Frontal cortex (tissue), 3 donors: ENCODE measurements at regions not wholly inside any gene's neighbourhood (a gene's known extent, or its start where the extent isn't known, plus 50 kb on each side); places are given as distances from the start of the nearest gene placed in this dataset.
"Not testable (repeated sequence)": the region's sequence is repeated elsewhere in the genome, so short reads cannot be mapped to it uniquely, and the experiment has no call there.

Source experiments
- DNase-seq, 2 donors: peaks; one replicate each; pipeline ENCODE4 v3.0.0; 2012; ENCODE audit warnings: low spot score in 2 of 2
- FAIRE-seq: peaks from 2 replicates; lab custom pipeline; 2012; peaks lifted over from hg19 to GRCh38; lab: Jason Lieb, UNC
- donor health status: control.
- donor health status: control.
- donor health status: control.

DNA sequence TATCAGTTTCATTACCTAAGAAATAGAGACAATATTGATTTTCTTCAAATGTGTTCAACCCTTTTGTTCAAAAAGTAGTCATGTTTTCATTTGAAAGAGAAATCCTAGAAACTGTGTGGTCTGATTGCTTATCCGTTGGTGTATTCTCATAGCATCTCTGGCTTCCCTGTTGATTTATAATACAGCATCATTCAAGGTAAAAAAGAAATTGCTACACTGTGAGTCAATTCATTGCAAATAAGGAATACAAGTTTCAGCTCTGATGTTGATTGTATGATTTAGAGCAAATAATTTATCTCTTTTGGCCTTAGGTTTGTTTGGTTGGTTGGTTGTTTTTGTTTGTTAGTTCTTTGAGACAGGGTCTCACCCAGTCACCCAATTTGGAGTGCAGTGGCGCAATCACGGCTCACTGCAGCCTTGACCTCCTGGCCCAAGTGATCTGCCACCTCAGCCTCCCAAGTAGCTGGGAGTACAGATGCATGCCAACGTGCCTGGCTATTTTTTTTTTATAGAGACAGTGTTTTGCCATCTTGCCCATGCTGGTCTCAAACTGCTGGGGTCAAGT, 185.5 kb upstream of the TNFAIP3 start:
- DNase-seq (no peak), FAIRE-seq (no peak)

DNA sequence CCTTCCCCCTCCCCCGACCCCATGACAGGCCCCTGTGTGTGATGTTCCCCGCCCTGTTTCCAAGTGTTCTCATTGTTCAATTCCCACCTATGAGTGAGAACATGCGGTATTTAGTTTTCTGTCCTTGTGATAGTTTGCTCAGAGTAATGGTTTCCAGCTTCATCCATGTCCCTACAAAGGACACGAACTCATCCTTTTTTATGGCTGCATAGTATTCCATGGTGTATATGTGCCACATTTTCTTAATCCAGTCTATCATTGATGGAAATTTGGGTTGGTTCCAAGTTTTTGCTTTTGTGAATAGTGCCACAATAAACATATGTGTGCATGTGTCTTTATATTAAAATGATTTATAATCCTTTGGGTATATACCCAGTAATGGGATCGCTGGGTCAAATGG, 184.4 kb upstream of the TNFAIP3 start:
- not testable (repeated sequence) for DNase-seq, FAIRE-seq

DNA sequence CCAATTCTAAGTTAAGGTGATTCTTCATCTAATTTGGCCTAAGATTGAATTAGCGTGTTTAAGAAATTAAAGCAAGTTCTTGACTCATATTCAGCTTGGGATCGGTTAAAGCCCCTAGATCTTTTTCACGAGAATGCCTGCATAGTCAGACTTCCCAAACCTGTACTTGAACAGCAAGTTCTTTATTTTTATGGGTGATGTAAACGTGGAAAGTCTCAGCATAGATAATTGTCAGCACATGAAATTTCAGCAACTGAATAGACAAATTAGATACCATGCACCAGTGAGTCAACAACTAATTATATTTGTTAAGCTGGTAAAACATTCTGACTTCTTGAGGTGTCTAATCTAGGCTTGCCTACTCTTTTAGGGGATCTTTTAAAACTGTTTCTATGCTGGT, 183.1 kb upstream of the TNFAIP3 start:
- FAIRE-seq = no peak

DNA sequence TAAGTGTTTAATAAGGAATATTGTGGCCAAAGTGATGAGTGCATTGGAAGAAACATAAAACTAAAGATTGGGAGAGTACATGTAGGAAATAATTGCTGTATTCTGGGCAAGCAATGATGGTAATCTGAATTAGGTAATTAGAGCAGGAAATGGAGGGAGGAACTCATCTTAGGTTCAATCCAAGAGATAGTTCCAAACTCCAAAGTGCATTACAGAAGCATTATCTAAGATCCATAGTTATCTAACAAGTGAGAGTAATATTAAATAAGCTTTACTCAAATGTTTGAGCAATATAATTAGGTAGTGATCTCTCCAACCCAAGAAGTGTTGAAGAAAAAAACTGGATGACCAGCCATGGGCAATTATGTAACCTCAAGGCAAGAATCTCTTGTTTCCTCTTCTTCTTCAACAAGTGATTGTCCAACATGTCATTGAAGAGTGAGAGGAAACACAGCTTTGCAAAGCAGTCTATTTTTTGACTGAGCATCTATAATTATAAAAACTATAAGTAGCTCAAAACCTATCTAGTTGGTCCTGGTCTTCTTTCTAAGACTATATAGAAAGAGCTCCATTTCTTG, 181.2 kb upstream of the TNFAIP3 start:
- FAIRE-seq (no peak), DNase-seq (no peak)

More for the DNA sequence above, 183.1 kb upstream of the TNFAIP3 start:
- DNase-seq = no peak

DNA sequence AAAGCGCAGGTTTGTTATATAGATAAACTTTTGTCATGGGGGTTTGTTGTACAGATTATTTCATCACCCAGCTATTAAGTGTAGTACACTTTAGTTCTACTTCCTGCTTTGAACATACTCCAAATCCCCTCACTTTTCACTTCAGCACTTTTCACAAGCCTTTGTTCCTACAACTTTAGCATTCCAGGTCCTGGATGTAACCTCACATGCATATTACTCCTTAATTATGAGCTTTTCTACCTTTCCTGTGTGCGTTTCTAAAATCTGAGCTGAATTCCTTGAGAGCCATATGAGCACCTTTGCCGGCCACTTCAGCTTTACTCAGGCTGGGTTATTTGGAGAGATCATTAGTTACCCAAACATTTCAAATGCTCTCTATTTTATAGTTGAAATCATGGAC, 179.2 kb upstream of the TNFAIP3 start:
- no peak for FAIRE-seq

DNA sequence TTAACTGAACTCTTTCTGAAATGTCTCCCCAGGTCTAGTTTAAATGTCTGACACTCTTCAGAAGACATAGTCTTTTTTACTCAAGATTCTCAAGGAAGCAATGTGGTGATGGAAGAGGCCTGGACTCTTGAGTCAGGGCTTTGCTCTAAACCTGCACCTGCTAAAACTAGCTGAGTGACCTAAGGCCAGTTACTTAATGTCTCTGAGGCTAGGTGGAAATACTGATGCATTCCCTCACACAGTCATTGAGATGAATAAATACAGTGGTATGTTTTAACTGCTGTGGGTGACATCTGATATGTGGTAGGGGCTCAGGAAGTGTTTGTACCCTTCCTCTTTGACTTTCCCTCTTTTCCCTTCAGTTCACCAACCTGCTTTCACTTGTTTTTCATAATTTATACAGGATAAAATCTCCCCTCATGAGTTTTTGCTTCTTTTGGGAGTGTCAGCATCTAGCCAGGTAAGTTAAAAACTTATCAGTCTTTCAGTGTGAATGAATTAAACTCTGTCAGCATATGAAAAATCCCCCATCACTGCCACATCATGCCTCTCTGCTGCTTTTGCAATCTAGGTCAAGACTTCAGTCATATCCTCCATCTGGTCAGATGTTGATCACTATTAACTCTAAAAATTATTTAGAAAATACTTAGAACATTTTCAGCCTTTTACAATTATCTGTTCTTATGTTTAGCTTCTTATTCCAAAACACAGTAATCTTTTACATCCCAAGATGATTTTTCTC, 178.7 kb upstream of the TNFAIP3 start:
- DNase-seq (no peak), FAIRE-seq (no peak)

More for the DNA sequence above, 179.2 kb upstream of the TNFAIP3 start:
- no peak for DNase-seq

DNA sequence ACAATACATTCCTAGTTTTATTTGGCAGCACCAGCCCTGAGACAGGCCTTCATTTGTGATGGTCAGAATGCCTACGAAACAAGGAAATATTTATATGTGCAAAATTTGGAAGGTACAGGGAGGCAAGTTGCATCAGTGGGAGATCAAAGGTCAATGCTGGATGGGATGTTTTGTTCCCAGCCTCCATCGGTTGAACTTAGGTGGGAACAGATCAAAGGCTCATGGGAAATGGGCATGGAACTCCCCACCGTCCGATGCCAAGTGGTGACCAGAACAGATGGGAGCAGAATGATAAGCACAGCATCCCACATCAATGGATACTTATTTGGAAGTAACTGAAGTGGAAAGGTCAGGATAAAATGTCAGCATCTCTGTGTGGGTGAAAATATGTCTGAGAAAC, 177.7 kb upstream of the TNFAIP3 start:
- no peak for FAIRE-seq
- DNase-seq = no peak

DNA sequence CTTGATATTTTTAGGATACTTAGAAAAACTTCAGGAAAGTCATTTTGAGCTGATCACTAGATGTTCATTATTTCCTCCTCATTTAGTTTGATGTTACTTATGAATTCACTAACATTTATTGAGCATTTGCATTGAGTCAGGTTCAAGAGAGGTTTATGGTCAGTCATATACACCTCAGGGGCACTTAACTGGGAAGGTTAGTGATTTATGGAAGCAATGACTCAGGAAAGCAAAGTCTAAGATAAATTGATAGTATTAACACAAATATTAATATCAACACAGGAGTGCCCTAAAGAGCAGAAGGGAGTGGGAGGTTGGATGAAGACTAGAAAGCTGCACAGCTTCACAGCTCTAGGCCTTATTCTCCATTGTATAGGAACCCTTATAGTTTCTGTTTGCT, 177.0 kb upstream of the TNFAIP3 start:
- no peak for FAIRE-seq

GRCh38 chr6:137690721-137691120, 176.3 kb upstream of the TNFAIP3 start:
- FAIRE-seq (no peak), DNase-seq (no peak)

More for the DNA sequence above, 177.0 kb upstream of the TNFAIP3 start:
- no peak for DNase-seq

DNA sequence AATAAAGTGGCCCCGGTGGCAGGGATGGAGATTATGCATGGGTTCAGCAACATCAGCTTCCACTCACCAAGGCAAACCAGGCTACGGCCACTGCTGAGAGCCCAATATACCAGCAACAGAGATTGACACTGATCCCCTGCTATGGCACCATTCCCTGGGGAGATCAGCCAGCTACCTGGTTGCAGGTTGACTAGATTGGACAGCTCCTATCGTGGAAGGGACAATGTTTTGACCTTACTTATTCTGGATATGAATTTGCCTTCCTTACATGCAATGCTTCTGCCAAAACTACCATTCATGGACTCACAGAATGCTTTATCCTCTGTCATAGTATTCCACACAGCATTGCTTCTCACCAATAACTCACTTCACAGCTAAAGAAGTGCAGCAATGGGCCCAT, 174.8 kb upstream of the TNFAIP3 start:
- FAIRE-seq (no peak), DNase-seq (no peak)

GRCh38 chr6:137692806-137693205, 174.3 kb upstream of the TNFAIP3 start:
- DNase-seq = no peak
- FAIRE-seq = no peak

DNA sequence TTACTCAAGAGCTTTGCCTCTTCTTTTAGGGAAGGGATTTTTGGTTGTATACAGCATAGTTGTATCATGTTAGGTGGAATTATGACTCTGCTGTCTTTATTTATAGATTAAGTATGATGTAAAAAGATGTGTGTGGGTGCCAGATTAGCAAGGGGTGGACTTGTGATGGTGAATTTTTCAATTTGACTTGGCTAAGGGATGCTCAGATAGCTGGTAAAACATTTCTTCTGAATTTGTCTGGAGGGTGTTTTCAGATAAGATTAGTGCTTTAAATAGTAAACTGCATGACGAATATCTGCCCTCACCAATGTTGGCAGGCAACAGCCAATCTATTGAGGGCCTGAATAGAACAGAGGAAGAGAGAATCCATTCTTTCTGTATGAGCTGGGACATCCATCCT, 173.3 kb upstream of the TNFAIP3 start:
- FAIRE-seq = no peak
- DNase-seq = no peak

GRCh38 chr6:137696765-137697164, 170.3 kb upstream of the TNFAIP3 start:
- DNase-seq (no peak), FAIRE-seq (no peak)

DNA sequence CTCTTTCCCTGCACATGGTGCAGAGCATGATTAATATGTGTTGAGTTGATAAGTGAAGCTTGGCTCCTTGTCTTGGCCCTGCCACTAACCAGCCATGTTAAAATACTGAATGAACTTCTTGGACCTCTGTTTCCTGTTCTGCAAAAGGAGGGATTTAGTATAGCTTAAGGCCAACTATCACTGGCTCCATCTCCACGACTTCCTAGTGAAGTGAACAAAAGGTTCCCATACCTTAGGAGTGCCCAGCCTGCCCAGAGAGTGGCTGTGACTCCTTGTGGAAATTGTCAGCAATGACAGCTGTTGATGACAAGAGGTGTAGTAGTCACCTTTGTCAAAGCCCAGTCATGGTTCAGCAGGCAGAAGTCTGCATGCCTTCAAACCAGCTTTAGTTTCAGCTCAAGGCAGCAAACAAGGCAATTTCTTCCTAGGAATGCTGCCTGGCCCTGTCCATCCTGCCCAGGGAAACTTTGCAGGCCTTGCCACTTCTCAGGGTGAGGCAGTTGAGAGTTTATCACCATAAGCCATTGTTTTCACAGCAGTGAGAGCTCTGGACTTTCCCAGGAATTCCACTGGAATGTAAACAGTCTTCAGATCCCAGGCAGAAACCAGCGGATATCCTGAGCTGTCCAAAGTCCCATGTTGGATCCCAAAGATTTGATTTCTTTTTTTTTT, 169.7 kb upstream of the TNFAIP3 start:
- no peak for FAIRE-seq
- no peak for DNase-seq

DNA sequence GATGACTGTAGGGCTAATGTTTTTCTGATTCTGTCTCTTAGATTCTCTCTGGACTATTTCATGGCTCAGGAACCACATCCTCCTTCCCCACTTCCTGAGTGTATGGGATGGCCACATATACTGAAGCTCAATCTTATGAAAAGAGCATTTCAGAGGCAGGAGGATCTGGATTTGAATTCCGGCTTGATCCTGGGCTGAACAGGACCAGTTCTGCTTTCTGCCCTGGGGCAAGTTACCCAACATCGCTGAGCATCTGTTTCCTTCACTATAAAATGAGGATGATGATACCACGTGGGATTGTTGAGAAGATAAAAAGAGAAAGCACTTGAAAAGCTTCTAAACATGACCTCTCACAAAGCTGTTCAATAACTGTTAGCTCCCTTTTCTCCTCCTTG, 168.4 kb upstream of the TNFAIP3 start:
- no peak for FAIRE-seq

GRCh38 chr6:137699031-137699683, 167.9 kb upstream of the TNFAIP3 start:
- DNase-seq = no peak
- FAIRE-seq = no peak

More for the DNA sequence above, 168.4 kb upstream of the TNFAIP3 start:
- peak in 1 of 2 donors; percentile 5 for DNase-seq

DNA sequence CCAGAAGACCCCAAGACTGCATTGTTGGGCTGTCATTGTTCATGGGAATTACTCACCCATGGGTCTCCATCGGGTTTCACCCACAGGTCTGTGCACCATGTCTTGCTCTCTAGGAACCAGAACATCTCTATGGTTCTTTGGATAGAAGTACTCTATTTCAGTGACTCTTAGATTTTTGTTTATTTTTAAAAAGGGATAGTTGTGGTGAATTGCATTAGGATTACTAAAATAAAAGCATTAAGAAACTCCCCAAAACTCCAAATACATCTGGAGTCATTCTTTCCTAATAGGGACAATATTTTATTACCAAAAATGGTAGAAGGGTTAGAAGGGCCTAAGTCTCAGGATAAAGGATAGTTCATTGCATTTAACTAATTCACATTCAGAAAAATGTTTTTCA, 166.9 kb upstream of the TNFAIP3 start:
- DNase-seq (no peak), FAIRE-seq (no peak)

- DNase-seq = no peak
- FAIRE-seq = no peak
These were observed 166.1 kb upstream of the TNFAIP3 start for GRCh38 chr6:137700751-137701477.

DNA sequence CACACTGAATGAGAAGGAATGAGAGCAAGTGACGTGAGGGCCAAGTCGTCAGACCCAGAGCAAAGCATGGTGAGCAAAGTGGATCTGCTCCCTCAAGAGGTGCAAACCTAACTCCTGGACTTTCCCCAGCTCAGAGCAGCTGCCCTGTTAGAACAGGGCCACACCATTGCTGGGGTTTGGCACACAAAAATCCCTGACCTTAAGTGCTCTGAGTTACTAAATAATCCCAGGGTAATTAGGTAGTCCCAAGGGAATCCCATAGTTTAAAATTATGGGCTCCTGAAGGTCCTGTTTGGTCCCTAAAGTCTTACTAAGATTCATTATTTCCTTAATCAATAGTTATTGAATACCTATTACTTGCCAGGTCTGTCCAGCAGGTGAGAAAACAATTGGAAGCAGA, 165.1 kb upstream of the TNFAIP3 start:
- FAIRE-seq = no peak
- no peak for DNase-seq
